ENCODE measurements at regions not wholly inside any gene's neighbourhood (a gene's known extent, or its start where the extent isn't known, plus 50 kb on each side); places are given as distances from the start of the nearest gene placed in this dataset.

DNA sequence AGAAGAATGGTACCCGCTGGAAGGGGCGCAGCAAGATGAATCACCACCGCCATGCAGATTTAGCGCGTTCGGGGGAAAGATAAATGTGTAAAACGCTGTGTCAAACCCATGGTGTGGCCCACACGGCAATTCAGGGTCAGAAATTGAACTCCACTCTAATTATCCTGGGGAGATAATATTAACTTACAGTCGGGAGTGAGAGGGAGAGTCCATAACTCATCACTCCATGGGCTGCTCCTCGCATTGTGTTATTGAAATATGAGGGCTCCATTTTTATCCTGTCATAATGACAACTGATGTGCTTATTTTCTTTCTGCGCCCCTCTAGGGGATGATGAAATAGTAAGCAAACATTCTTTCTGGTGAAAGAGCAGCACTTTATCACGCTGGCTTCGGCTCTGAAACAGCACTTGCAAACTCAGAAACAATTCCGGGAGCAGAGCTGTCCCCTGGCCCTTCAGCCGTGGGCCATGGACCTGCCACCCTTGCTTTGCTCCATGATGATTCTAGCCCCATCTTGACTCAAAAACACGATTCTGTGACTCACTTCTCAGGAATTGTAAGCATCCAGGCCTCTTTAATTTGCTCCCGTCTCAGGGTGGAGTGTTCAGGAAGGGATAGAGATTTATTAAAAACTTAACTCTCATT lies 431.6 kb downstream of the IRX1 start:
- no peak for TF ChIP-seq CTCF (IDR thresholded peaks at IDR 0.05; ENCODE audit: insufficient read depth, low read depth, low read length)
- no peak for TF ChIP-seq EZH2 (IDR thresholded peaks at IDR 0.05; ENCODE audit: insufficient read depth, low read length)
